Panc1 (cell line): ENCODE measurements at regions not wholly inside any gene's neighbourhood (a gene's known extent, or its start where the extent isn't known, plus 50 kb on each side); places are given as distances from the start of the nearest gene placed in this dataset.

ENCODE experiments used
- ATAC-seq: fragments of 200-7000 bp; cut with Tn5 transposase; 2 replicates; pipeline ENCODE4 v1.9.1; 2020; ENCODE audit warnings: mild to moderate bottlenecking, moderate library complexity
- BruUV-seq: library from RNA; stranded (reverse); fragments of 400-500 nt; replicated peaks from 2 replicates; lab custom pipeline; 2021; lab: Mats Ljungman, UMichigan
- CTCF ChIA-PET: fragments of 300-600 bp; sonication (Branson Sonifier 250); formaldehyde crosslinking; loops from one replicate; lab custom pipeline; 2022; ENCODE audit warnings: antibody characterized with exemption; lab: Charles Lee
- POLR2A ChIA-PET: fragments of 300-600 bp; sonication (Branson Sonifier 250); formaldehyde crosslinking; loops from one replicate; lab custom pipeline; 2022; ENCODE audit warnings: antibody characterized with exemption; lab: Charles Lee
- DNase-seq: peaks from one replicate; pipeline ENCODE4 v3.0.0-alpha.2; 2010; ENCODE audit warnings: low read depth, low spot score
- H3K27ac ChIP-seq: 2 replicates; pipeline ENCODE4 v1.5.1; 2011; ENCODE audit warnings: mild to moderate bottlenecking, low read length, inconsistent platforms
- H3K27me3 ChIP-seq: fragments of 200-500 bp; sonication (Bioruptor generic); 2 replicates; pipeline ENCODE4 v1.6.0; 2014; ENCODE audit warnings: low read length, inconsistent platforms; ENCODE audit not compliant: control insufficient read depth, insufficient read depth
- H3K36me3 ChIP-seq: fragments of 200-500 bp; sonication (Bioruptor generic); 2 replicates; pipeline ENCODE4 v1.5.1; 2014; ENCODE audit warnings: inconsistent platforms, mild to moderate bottlenecking, low read length, moderate library complexity; ENCODE audit not compliant: control insufficient read depth, insufficient read depth
- H3K4me1 ChIP-seq: 2 replicates; pipeline ENCODE4 v1.5.1; 2011; ENCODE audit warnings: inconsistent platforms, mild to moderate bottlenecking, low read length, moderate library complexity; ENCODE audit not compliant: control insufficient read depth, insufficient read depth
- H3K4me3 ChIP-seq, 2 experiments: 2 replicates each; pipeline ENCODE4 v1.5.1; 2011 to 2012; ENCODE audit warnings: low read depth in 2 of 2, low read length in 2 of 2, mild to moderate bottlenecking in 2 of 2, inconsistent platforms in 1 of 2, moderate library complexity in 1 of 2
- H3K9me3 ChIP-seq: fragments of 200-500 bp; sonication (Bioruptor generic); 2 replicates; pipeline ENCODE4 v1.5.1; 2014; ENCODE audit warnings: low read depth, mild to moderate bottlenecking, inconsistent platforms, low read length, moderate library complexity; ENCODE audit not compliant: control insufficient read depth, insufficient read depth
- CTCF ChIP-seq: fragments of 450-650 bp; IDR thresholded peaks from 2 replicates; pipeline ENCODE4 v1.5.1; 2017; ENCODE audit warnings: mild to moderate bottlenecking
- POLR2AphosphoS5 ChIP-seq: IDR thresholded peaks from 2 replicates; pipeline ENCODE4 v1.6.1; 2012; ENCODE audit warnings: mild to moderate bottlenecking, low read depth, low read length, moderate library complexity
- SIN3A ChIP-seq: IDR thresholded peaks from 2 replicates; pipeline ENCODE4 v1.6.1; 2012; ENCODE audit warnings: low read depth, mild to moderate bottlenecking, low read length, moderate library complexity, borderline replicate concordance; ENCODE audit not compliant: insufficient read depth
- TCF7L2 ChIP-seq: IDR thresholded peaks from 2 replicates; pipeline ENCODE4 v1.6.1; 2011; ENCODE audit warnings: mild to moderate bottlenecking, low read depth, low read length, inconsistent platforms
- in situ Hi-C: cut with HindIII; loops from 2 replicates; pipeline ENCODE4 v1.10.0; 2016; ENCODE audit warnings: low sequenced_read_pairs, low pct_unique_long_range_greater_than_20kb
- intact Hi-C: fragments of 100-400 bp; cut with micrococcal nuclease; formaldehyde crosslinking; loops from one replicate; pipeline ENCODE4 v1.10.0; 2022; ENCODE audit not compliant: unreplicated experiment
- TF ChIP-seq, protein P1 (sequence below), 2 experiments: IDR thresholded peaks; 2 replicates each; pipeline ENCODE4 v1.6.1; 2011 to 2012; ENCODE audit warnings: low read depth in 2 of 2, control low read depth in 1 of 2, low read length in 1 of 2, mild to moderate bottlenecking in 1 of 2, moderate library complexity in 1 of 2; ENCODE audit not compliant: insufficient read depth in 1 of 2

- intact Hi-C loops: no loop called here
- no peak for DNase-seq
- BruUV-seq: no TSS peak
- TF ChIP-seq POLR2AphosphoS5 (no peak), CTCF (no peak), SIN3A (no peak), TCF7L2 (no peak)
- TF ChIP-seq, protein P1, sequence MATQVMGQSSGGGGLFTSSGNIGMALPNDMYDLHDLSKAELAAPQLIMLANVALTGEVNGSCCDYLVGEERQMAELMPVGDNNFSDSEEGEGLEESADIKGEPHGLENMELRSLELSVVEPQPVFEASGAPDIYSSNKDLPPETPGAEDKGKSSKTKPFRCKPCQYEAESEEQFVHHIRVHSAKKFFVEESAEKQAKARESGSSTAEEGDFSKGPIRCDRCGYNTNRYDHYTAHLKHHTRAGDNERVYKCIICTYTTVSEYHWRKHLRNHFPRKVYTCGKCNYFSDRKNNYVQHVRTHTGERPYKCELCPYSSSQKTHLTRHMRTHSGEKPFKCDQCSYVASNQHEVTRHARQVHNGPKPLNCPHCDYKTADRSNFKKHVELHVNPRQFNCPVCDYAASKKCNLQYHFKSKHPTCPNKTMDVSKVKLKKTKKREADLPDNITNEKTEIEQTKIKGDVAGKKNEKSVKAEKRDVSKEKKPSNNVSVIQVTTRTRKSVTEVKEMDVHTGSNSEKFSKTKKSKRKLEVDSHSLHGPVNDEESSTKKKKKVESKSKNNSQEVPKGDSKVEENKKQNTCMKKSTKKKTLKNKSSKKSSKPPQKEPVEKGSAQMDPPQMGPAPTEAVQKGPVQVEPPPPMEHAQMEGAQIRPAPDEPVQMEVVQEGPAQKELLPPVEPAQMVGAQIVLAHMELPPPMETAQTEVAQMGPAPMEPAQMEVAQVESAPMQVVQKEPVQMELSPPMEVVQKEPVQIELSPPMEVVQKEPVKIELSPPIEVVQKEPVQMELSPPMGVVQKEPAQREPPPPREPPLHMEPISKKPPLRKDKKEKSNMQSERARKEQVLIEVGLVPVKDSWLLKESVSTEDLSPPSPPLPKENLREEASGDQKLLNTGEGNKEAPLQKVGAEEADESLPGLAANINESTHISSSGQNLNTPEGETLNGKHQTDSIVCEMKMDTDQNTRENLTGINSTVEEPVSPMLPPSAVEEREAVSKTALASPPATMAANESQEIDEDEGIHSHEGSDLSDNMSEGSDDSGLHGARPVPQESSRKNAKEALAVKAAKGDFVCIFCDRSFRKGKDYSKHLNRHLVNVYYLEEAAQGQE (IDR thresholded peaks at IDR 0.05; ENCODE audit: insufficient read depth in 1 of 2, low read depth in 2 of 2, low read length in 1 of 2): no peak
- Histone ChIP-seq H3K27me3 (0 out of 2 replicates have a peak, but pooled peaks cover 5% of the 10 kb centered on the region), H3K4me3 (no peak overlapping the region), H3K9me3 (no peaks in the 10 kb centered on the region), H3K27ac (no peak overlapping the region), H3K4me1 (no peaks in the 10 kb centered on the region), H3K36me3 (no peaks in the 10 kb centered on the region)
- ChIA-PET CTCF (no interaction called here), POLR2A (no interaction called here)
- no peak for ATAC-seq
- in situ Hi-C loops: no loop called here
Observed at GRCh38 chr7:106583706-106584690, 77.0 kb downstream of the CCDC71L start.

DNA sequence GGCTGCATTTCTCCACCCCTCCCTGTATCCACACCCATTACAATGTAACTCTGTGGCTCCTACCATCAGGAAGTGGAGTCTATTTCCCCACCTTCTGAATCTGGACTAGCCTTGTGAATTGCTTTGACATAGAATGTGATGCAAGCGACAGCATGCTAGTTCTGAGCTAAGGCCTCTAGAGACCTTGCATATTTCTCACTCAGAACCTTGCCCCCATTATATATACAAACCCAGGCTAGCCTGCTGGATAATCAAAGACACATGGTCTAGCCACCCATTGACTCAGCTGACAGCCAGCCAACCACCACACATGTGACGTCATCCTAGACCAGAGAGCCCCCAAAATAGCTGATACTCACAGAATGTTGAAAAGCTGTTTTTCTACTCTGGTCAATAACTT lies 77.9 kb downstream of the CCDC71L start:
- H3K36me3 ChIP-seq: no peaks in the 10 kb centered on the region
- H3K4me1 ChIP-seq: no peaks in the 10 kb centered on the region
- no peak for DNase-seq
- TF ChIP-seq, protein P1 (IDR thresholded peaks at IDR 0.05; ENCODE audit: insufficient read depth in 1 of 2, low read depth in 2 of 2, low read length in 1 of 2): no peak
- no peak for TF ChIP-seq POLR2AphosphoS5
- no peak for TF ChIP-seq TCF7L2
- no peak for TF ChIP-seq SIN3A
- no peak for TF ChIP-seq CTCF
- intact Hi-C loops (no loop called here), in situ Hi-C loops (no loop called here)
- 0 out of 2 replicates have a peak, but pooled peaks cover 5% of the 10 kb centered on the region for H3K27me3 ChIP-seq
- no peak overlapping the region for H3K27ac ChIP-seq
- no peaks in the 10 kb centered on the region for H3K9me3 ChIP-seq
- no TSS peak for BruUV-seq
- no peak for ATAC-seq
- ChIA-PET CTCF (no interaction called here), POLR2A (no interaction called here)
- no peak overlapping the region for H3K4me3 ChIP-seq
